DOHH2 (cell line): ENCODE measurements at regions not wholly inside any gene's neighbourhood (a gene's known extent, or its start where the extent isn't known, plus 50 kb on each side); places are given as distances from the start of the nearest gene placed in this dataset.

ENCODE experiments used
- CTCF ChIP-seq: fragments of 200-600 bp; sonication (generic); IDR thresholded peaks from one replicate; pipeline ENCODE4 v1.5.1; 2014; ENCODE audit warnings: antibody characterized with exemption, mild to moderate bottlenecking, low read depth, low read length; ENCODE audit not compliant: poor library complexity, severe bottlenecking
- EZH2phosphoT487 ChIP-seq: fragments of 200-600 bp; sonication (generic); IDR thresholded peaks from 2 replicates; pipeline ENCODE4 v1.6.1; 2017; ENCODE audit warnings: borderline replicate concordance, mild to moderate bottlenecking, antibody characterized with exemption, low read length, moderate library complexity, mixed read lengths

- TF ChIP-seq CTCF (no peak), EZH2phosphoT487 (no peak)
Measured at GRCh38 chr11:122459064-122459463, 196.5 kb upstream of the UBASH3B start.
